ENCODE measurements at regions not wholly inside any gene's neighbourhood (a gene's known extent, or its start where the extent isn't known, plus 50 kb on each side); places are given as distances from the start of the nearest gene placed in this dataset.

DNA sequence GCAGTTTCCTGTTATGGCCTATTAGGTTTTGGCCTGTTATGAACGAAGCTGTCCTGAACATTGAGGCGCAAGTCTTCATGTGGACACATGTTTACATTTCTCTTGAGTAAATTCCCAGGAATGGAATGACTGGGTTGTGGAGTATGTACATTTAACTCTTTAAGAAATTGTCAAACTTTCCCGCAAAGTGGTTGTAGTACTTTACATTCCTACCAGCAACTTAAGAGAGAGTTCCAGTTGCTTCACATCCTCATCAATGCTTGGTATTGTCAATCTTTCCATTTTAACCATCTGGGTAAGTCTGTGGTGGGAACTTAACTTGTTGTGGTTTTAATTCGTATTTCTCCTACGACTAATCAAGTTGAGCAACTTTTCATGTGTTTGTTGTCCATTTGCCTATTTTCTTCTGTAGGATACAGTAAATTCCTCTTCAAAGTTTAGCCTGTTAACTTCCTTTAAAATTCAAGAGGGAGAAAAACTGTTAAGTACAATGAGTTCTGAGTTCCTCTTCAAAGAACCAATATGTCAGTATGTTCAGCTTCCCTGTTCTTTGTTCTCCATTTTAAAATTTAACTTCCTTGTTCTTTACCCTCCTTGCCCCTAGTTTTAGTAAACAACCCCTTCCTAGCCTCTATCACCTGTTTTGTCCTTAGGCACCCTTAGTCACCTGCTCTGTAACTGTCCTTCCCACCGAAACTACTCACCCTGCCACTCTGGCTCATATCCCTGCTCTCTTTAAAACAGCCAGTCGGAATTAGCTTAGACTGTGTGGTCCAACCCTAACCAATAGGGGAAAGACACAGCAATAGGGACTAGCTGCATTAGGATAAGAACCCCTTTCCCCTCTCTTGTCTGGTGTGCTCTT, 74.0 kb downstream of the FAM241B start:
- peak overlapping the region; percentile 44 for H3K27ac ChIP-seq (replicated peaks)
- DNase-seq (ENCODE audit: low read depth in 1 of 2, low spot score in 1 of 2) = peak; percentile 7 to 38

DNA sequence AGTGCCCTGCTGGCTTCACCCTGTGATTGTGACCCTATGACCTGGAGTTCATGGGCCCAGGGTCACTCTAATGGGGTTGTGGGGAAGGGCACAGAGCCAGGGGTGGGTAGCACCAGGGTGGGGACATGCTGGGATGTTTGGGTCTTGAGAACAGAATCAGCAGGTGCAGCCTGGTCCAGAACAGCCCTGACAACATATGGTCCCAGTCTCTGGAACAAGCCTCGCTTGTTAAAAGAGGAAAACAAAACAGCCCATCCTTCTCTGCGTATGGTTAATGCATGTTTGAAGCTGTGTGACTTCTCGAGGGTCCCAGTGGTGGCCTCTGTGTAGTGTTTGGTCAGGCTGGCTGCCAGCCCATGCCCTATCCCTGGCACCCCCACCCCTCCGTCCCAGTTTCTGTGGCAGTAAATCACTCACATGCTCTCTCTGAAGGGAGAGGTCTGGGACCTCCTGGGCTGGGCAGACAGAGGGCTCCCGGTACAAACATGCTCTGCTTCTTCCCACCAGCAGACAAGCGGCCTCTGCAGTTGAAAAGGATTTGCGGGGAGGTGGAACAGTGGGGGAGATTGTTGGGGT, 79.4 kb downstream of the FAM241B start:
- DNase-seq (ENCODE audit: low read depth in 1 of 2, low spot score in 1 of 2) = no peak
- TF ChIP-seq POLR2AphosphoS5 (IDR thresholded peaks at IDR 0.05; ENCODE audit: low read depth) (no peak), CTCF (IDR thresholded peaks at IDR 0.05; ENCODE audit: insufficient read depth, low read length) (no peak), GABPA (IDR thresholded peaks at IDR 0.05; ENCODE audit: low read depth) (no peak), SPI1 (IDR thresholded peaks at IDR 0.05; ENCODE audit: borderline replicate concordance, low read depth) (no peak)
- TF ChIP-seq, protein P1, sequence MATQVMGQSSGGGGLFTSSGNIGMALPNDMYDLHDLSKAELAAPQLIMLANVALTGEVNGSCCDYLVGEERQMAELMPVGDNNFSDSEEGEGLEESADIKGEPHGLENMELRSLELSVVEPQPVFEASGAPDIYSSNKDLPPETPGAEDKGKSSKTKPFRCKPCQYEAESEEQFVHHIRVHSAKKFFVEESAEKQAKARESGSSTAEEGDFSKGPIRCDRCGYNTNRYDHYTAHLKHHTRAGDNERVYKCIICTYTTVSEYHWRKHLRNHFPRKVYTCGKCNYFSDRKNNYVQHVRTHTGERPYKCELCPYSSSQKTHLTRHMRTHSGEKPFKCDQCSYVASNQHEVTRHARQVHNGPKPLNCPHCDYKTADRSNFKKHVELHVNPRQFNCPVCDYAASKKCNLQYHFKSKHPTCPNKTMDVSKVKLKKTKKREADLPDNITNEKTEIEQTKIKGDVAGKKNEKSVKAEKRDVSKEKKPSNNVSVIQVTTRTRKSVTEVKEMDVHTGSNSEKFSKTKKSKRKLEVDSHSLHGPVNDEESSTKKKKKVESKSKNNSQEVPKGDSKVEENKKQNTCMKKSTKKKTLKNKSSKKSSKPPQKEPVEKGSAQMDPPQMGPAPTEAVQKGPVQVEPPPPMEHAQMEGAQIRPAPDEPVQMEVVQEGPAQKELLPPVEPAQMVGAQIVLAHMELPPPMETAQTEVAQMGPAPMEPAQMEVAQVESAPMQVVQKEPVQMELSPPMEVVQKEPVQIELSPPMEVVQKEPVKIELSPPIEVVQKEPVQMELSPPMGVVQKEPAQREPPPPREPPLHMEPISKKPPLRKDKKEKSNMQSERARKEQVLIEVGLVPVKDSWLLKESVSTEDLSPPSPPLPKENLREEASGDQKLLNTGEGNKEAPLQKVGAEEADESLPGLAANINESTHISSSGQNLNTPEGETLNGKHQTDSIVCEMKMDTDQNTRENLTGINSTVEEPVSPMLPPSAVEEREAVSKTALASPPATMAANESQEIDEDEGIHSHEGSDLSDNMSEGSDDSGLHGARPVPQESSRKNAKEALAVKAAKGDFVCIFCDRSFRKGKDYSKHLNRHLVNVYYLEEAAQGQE (IDR thresholded peaks at IDR 0.05; ENCODE audit: insufficient replicate concordance, low read depth) = no peak
- Histone ChIP-seq H3K27ac (replicated peaks) (no peak overlapping the region), H3K4me3 (replicated peaks; ENCODE audit: insufficient read depth, low read length) (no peak overlapping the region), H3K27me3 (ENCODE audit: insufficient read depth, poor library complexity, severe bottlenecking) (no peaks in the 10 kb centered on the region)

More for the DNA sequence above, 74.0 kb downstream of the FAM241B start:
- Histone ChIP-seq H3K27me3 (ENCODE audit: insufficient read depth, poor library complexity, severe bottlenecking) (no peaks in the 10 kb centered on the region), H3K4me3 (replicated peaks; ENCODE audit: insufficient read depth, low read length) (no peak overlapping the region)
- TF ChIP-seq CTCF (IDR thresholded peaks at IDR 0.05; ENCODE audit: insufficient read depth, low read length) (no peak), SPI1 (IDR thresholded peaks at IDR 0.05; ENCODE audit: borderline replicate concordance, low read depth) (peak; percentile 43; the same call in 1 of the 2 replicates)

GRCh38 chr10:69710008-69710888, 80.2 kb downstream of the FAM241B start:
- no peak for DNase-seq (ENCODE audit: low read depth in 1 of 2, low spot score in 1 of 2)
- H3K27ac ChIP-seq (replicated peaks) = no peak overlapping the region
- TF ChIP-seq GABPA (IDR thresholded peaks at IDR 0.05; ENCODE audit: low read depth) (no peak), POLR2AphosphoS5 (IDR thresholded peaks at IDR 0.05; ENCODE audit: low read depth) (no peak), CTCF (IDR thresholded peaks at IDR 0.05; ENCODE audit: insufficient read depth, low read length) (no peak), SPI1 (IDR thresholded peaks at IDR 0.05; ENCODE audit: borderline replicate concordance, low read depth) (no peak)
- TF ChIP-seq, protein P1 (IDR thresholded peaks at IDR 0.05; ENCODE audit: insufficient replicate concordance, low read depth) = no peak
- H3K27me3 ChIP-seq (ENCODE audit: insufficient read depth, poor library complexity, severe bottlenecking) = no peaks in the 10 kb centered on the region
- no peak overlapping the region for H3K4me3 ChIP-seq (replicated peaks; ENCODE audit: insufficient read depth, low read length)
